Colon (tissue), 2 donors: ENCODE measurements at regions not wholly inside any gene's neighbourhood (a gene's known extent, or its start where the extent isn't known, plus 50 kb on each side); places are given as distances from the start of the nearest gene placed in this dataset.
A peak's percentile ranks its signal among the peaks of the same experiment; 100 is the strongest.
"Not testable (repeated sequence)": the region's sequence is repeated elsewhere in the genome, so short reads cannot be mapped to it uniquely, and the experiment has no call there.

Source experiments
- FAIRE-seq: peaks from 2 replicates; lab custom pipeline; 2012; peaks lifted over from hg19 to GRCh38; lab: Jason Lieb, UNC
- donor health status: control.
- donor health status: control.

- FAIRE-seq = no peak
These were observed 426.7 kb upstream of the ARX start for GRCh38 chrX:25442499-25442898.

GRCh38 chrX:25433307-25433706 is 417.5 kb upstream of the ARX start:
- peak; percentile 28 for FAIRE-seq

GRCh38 chrX:25432396-25432795 is 416.6 kb upstream of the ARX start:
- no peak for FAIRE-seq

- FAIRE-seq = no peak
These were observed 412.2 kb upstream of the ARX start for GRCh38 chrX:25427873-25428555.

- FAIRE-seq = not testable (repeated sequence)
These were observed 388.4 kb upstream of the ARX start for GRCh38 chrX:25404163-25404562.

GRCh38 chrX:25389266-25389665 is 373.5 kb upstream of the ARX start:
- peak; percentile 5 for FAIRE-seq

- no peak for FAIRE-seq
These were observed 367.4 kb upstream of the ARX start for GRCh38 chrX:25383196-25383595.

GRCh38 chrX:25356456-25356855 is 340.7 kb upstream of the ARX start:
- FAIRE-seq = no peak

GRCh38 chrX:25344161-25344936 is 328.6 kb upstream of the ARX start:
- FAIRE-seq = no peak

GRCh38 chrX:25343060-25343459 is 327.3 kb upstream of the ARX start:
- FAIRE-seq = no peak

- FAIRE-seq = no peak
These were observed 322.1 kb upstream of the ARX start for GRCh38 chrX:25337841-25338240.

GRCh38 chrX:25300994-25301393 is 285.2 kb upstream of the ARX start:
- no peak for FAIRE-seq

- FAIRE-seq = no peak
These were observed 281.1 kb upstream of the ARX start for GRCh38 chrX:25296850-25297249.

- no peak for FAIRE-seq
These were observed 279.7 kb upstream of the ARX start for GRCh38 chrX:25295466-25295865.

GRCh38 chrX:25290132-25290531 is 274.4 kb upstream of the ARX start:
- FAIRE-seq = no peak

GRCh38 chrX:25288676-25289075 is 272.9 kb upstream of the ARX start:
- no peak for FAIRE-seq

- no peak for FAIRE-seq
These were observed 271.8 kb upstream of the ARX start for GRCh38 chrX:25287521-25287920.

GRCh38 chrX:25285598-25285997 is 269.8 kb upstream of the ARX start:
- FAIRE-seq = no peak

GRCh38 chrX:25279510-25279909 is 263.7 kb upstream of the ARX start:
- peak; percentile 57 for FAIRE-seq

- FAIRE-seq = no peak
These were observed 262.6 kb upstream of the ARX start for GRCh38 chrX:25278341-25278740.

- FAIRE-seq = no peak
These were observed 261.8 kb upstream of the ARX start for GRCh38 chrX:25277574-25277973.

- FAIRE-seq = no peak
These were observed 259.4 kb upstream of the ARX start for GRCh38 chrX:25275159-25275558.

- FAIRE-seq = no peak
These were observed 225.7 kb upstream of the ARX start for GRCh38 chrX:25241461-25241860.

- no peak for FAIRE-seq
These were observed 210.4 kb upstream of the ARX start for GRCh38 chrX:25226151-25226550.
